ENCODE measurements at regions not wholly inside any gene's neighbourhood (a gene's known extent, or its start where the extent isn't known, plus 50 kb on each side); places are given as distances from the start of the nearest gene placed in this dataset.

GRCh38 chr13:36616706-36617105 is 57.1 kb upstream of the SERTM1 start:
- Histone ChIP-seq H3K9me3 (ENCODE audit: low read depth, low read length, poor library complexity, severe bottlenecking) (peaks cover 5% of the 10 kb centered on the region), H3K27me3 (replicated peaks; ENCODE audit: insufficient read depth, low read depth, low read length, poor library complexity) (no peaks in the 10 kb centered on the region), H3K36me3 (ENCODE audit: insufficient read depth, low read length, poor library complexity, severe bottlenecking) (no peaks in the 10 kb centered on the region), H3K27ac (ENCODE audit: low read depth, low read length, poor library complexity, severe bottlenecking) (no peak overlapping the region), H3K4me1 (ENCODE audit: insufficient read depth, low read length, poor library complexity, severe bottlenecking) (no peaks in the 10 kb centered on the region), H3K4me3 (ENCODE audit: low read depth, low read length, poor library complexity, severe bottlenecking) (no peak overlapping the region)
- no peak for DNase-seq (ENCODE audit: low spot score)
- CTCF ChIA-PET, result no interaction called here
- TF ChIP-seq EZH2 (IDR thresholded peaks at IDR 0.05; ENCODE audit: borderline replicate concordance, low read depth, low read length, poor library complexity, severe bottlenecking), result no peak
- TF ChIP-seq CTCF (conservative IDR thresholded peaks at IDR 0.05; ENCODE audit: low read depth, low read length), result no peak
- POLR2A ChIA-PET (ENCODE audit: low non-redundant PET), result no interaction called here
- intact Hi-C loops (cut with micrococcal nuclease; ENCODE audit: unreplicated experiment), result no loop called here
- no TSS peak for BruUV-seq (replicated peaks)

- intact Hi-C loops (cut with micrococcal nuclease; ENCODE audit: unreplicated experiment), result no loop called here
- TF ChIP-seq EZH2 (IDR thresholded peaks at IDR 0.05; ENCODE audit: borderline replicate concordance, low read depth, low read length, poor library complexity, severe bottlenecking) (no peak), CTCF (conservative IDR thresholded peaks at IDR 0.05; ENCODE audit: low read depth, low read length) (no peak)
These were observed 54.3 kb upstream of the SERTM1 start for GRCh38 chr13:36619535-36619934.

More at GRCh38 chr13:36619535-36619934, 54.3 kb upstream of the SERTM1 start:
- CTCF ChIA-PET, result no interaction called here
- DNase-seq (ENCODE audit: low spot score), result no peak
- no peaks in the 10 kb centered on the region for H3K27me3 ChIP-seq (replicated peaks; ENCODE audit: insufficient read depth, low read depth, low read length, poor library complexity)
- H3K4me1 ChIP-seq (ENCODE audit: insufficient read depth, low read length, poor library complexity, severe bottlenecking), result no peaks in the 10 kb centered on the region
- H3K36me3 ChIP-seq (ENCODE audit: insufficient read depth, low read length, poor library complexity, severe bottlenecking), result no peaks in the 10 kb centered on the region
- H3K9me3 ChIP-seq (ENCODE audit: low read depth, low read length, poor library complexity, severe bottlenecking), result peaks cover 5% of the 10 kb centered on the region
- no TSS peak for BruUV-seq (replicated peaks)
- POLR2A ChIA-PET (ENCODE audit: low non-redundant PET), result no interaction called here
- no peak overlapping the region for H3K4me3 ChIP-seq (ENCODE audit: low read depth, low read length, poor library complexity, severe bottlenecking)
- H3K27ac ChIP-seq (ENCODE audit: low read depth, low read length, poor library complexity, severe bottlenecking), result no peak overlapping the region
